ENCODE measurements at regions not wholly inside any gene's neighbourhood (a gene's known extent, or its start where the extent isn't known, plus 50 kb on each side); places are given as distances from the start of the nearest gene placed in this dataset.

GRCh38 chr4:22187203-22187820 lies 238.7 kb upstream of the KCNIP4 start:
- no peak overlapping the region for H3K4me3 ChIP-seq (ENCODE audit: low read length)
- DNase-seq (ENCODE audit: low read depth) = no peak
- no peak for TF ChIP-seq CTCF (conservative IDR thresholded peaks at IDR 0.05; ENCODE audit: low read length)

DNA sequence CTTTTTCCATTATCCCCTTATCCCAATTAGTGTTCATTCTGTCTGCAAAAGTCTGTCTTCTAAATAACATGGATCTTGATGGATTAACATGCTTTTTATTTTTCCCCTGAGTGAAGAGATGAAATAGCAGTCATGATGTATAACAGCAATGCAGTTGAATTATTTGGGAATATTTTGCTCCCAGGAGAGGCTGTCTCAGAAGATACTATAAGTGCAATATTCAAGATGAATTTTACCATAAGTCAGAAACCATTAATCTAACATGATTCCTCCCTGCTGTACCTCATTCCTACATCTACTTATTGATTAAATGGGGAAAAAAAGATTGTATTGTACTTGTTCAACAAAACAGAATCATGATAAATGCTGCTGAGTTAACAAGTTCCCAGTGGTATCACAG lies 233.2 kb upstream of the KCNIP4 start:
- no peak overlapping the region for H3K4me3 ChIP-seq (ENCODE audit: low read length)
- DNase-seq (ENCODE audit: low read depth) = no peak
- no peak for TF ChIP-seq CTCF (conservative IDR thresholded peaks at IDR 0.05; ENCODE audit: low read length)

- DNase-seq (ENCODE audit: low read depth) = peak; percentile 61
- no peak overlapping the region for H3K4me3 ChIP-seq (ENCODE audit: low read length)
- TF ChIP-seq CTCF (conservative IDR thresholded peaks at IDR 0.05; ENCODE audit: low read length) = no peak
These were observed 230.7 kb upstream of the KCNIP4 start for GRCh38 chr4:22179124-22179874.

- no peak for DNase-seq (ENCODE audit: low read depth)
- no peak overlapping the region for H3K4me3 ChIP-seq (ENCODE audit: low read length)
- TF ChIP-seq CTCF (conservative IDR thresholded peaks at IDR 0.05; ENCODE audit: low read length) = no peak
These were observed 226.1 kb upstream of the KCNIP4 start for GRCh38 chr4:22174640-22175039.

- no peak overlapping the region for H3K4me3 ChIP-seq (ENCODE audit: low read length)
- DNase-seq (ENCODE audit: low read depth) = peak; percentile 11
- no peak for TF ChIP-seq CTCF (conservative IDR thresholded peaks at IDR 0.05; ENCODE audit: low read length)
These were observed 221.8 kb upstream of the KCNIP4 start for GRCh38 chr4:22170353-22170752.

- no peak overlapping the region for H3K4me3 ChIP-seq (ENCODE audit: low read length)
- no peak for DNase-seq (ENCODE audit: low read depth)
- no peak for TF ChIP-seq CTCF (conservative IDR thresholded peaks at IDR 0.05; ENCODE audit: low read length)
These were observed 218.6 kb upstream of the KCNIP4 start for GRCh38 chr4:22167201-22167600.

- no peak for DNase-seq (ENCODE audit: low read depth)
- no peak for TF ChIP-seq CTCF (conservative IDR thresholded peaks at IDR 0.05; ENCODE audit: low read length)
- no peak overlapping the region for H3K4me3 ChIP-seq (ENCODE audit: low read length)
These were observed 213.9 kb upstream of the KCNIP4 start for GRCh38 chr4:22162454-22162853.
